SK-N-SH treated with all-trans-retinoic acid at 6 μM for 48 hours (cell line): ENCODE measurements at regions not wholly inside any gene's neighbourhood (a gene's known extent, or its start where the extent isn't known, plus 50 kb on each side); places are given as distances from the start of the nearest gene placed in this dataset.

ENCODE experiments used
- ATAC-seq: fragments of 200-7000 bp; cut with Tn5 transposase; 3 replicates; pipeline ENCODE4 v1.9.1; 2020; ENCODE audit warnings: mild to moderate bottlenecking, moderate library complexity
- BACH2 ChIP-seq: fragments of 250-450 bp; sonication (Bioruptor Pico); IDR thresholded peaks from 2 replicates; pipeline ENCODE4 v1.9.0; 2021; ENCODE audit warnings: mild to moderate bottlenecking, borderline replicate concordance
- CSDC2 ChIP-seq: fragments of 250-450 bp; sonication (Bioruptor Pico); IDR thresholded peaks from 2 replicates; pipeline ENCODE4 v1.5.0; 2020; ENCODE audit warnings: mild to moderate bottlenecking, moderate library complexity
- ESRRG ChIP-seq: fragments of 250-450 bp; sonication (Bioruptor Pico); IDR thresholded peaks from 2 replicates; pipeline ENCODE4 v1.6.1; 2021; ENCODE audit warnings: mild to moderate bottlenecking
- GLIS3 ChIP-seq: fragments of 250-450 bp; sonication (Bioruptor Pico); IDR thresholded peaks from 2 replicates; pipeline ENCODE4 v1.5.0; 2020; ENCODE audit warnings: mild to moderate bottlenecking, moderate library complexity
- ISL1 ChIP-seq: fragments of 250-450 bp; sonication (Bioruptor Pico); IDR thresholded peaks from 2 replicates; pipeline ENCODE4 v2.1.2; 2022; ENCODE audit warnings: mild to moderate bottlenecking, moderate library complexity
- OSR1 ChIP-seq: fragments of 250-450 bp; sonication (Bioruptor Pico); IDR thresholded peaks from 2 replicates; pipeline ENCODE4 v1.8.0; 2022; ENCODE audit warnings: moderate library complexity, mild to moderate bottlenecking, inconsistent platforms
- PPARA ChIP-seq: fragments of 250-450 bp; sonication (Bioruptor Pico); IDR thresholded peaks from 2 replicates; pipeline ENCODE4 v1.5.0; 2020; ENCODE audit warnings: mild to moderate bottlenecking, borderline replicate concordance
- RARB ChIP-seq: fragments of 250-450 bp; sonication (Bioruptor Pico); IDR thresholded peaks from 2 replicates; pipeline ENCODE4 v1.8.0; 2021; ENCODE audit warnings: mild to moderate bottlenecking, moderate library complexity
- SNAI2 ChIP-seq: fragments of 250-450 bp; sonication (Bioruptor Pico); IDR thresholded peaks from 2 replicates; pipeline ENCODE4 v1.5.0; 2020; ENCODE audit warnings: mild to moderate bottlenecking, moderate library complexity
- TCF4 ChIP-seq: fragments of 250-450 bp; sonication (Bioruptor Pico); IDR thresholded peaks from 2 replicates; pipeline ENCODE4 v1.8.0; 2021; ENCODE audit warnings: mild to moderate bottlenecking, moderate library complexity, borderline replicate concordance
- TOX ChIP-seq: fragments of 250-450 bp; sonication (Bioruptor Pico); IDR thresholded peaks from 2 replicates; pipeline ENCODE4 v1.8.0; 2021; ENCODE audit warnings: mild to moderate bottlenecking, moderate library complexity, borderline replicate concordance
- ZC3H10 ChIP-seq: fragments of 250-450 bp; sonication (Bioruptor Pico); IDR thresholded peaks from 2 replicates; pipeline ENCODE4 v1.5.1; 2021; ENCODE audit warnings: mild to moderate bottlenecking, moderate library complexity
- ZFP3 ChIP-seq: fragments of 250-450 bp; sonication (Bioruptor Pico); IDR thresholded peaks from 2 replicates; pipeline ENCODE4 v1.5.0; 2020; ENCODE audit warnings: mild to moderate bottlenecking, moderate library complexity
- ZFP30 ChIP-seq: fragments of 450-650 bp; formaldehyde crosslinking; IDR thresholded peaks from 2 replicates; pipeline ENCODE4 v1.5.0; 2022; ENCODE audit warnings: mild to moderate bottlenecking, moderate library complexity
- ZNF565 ChIP-seq: fragments of 450-650 bp; formaldehyde crosslinking; conservative IDR thresholded peaks from 2 replicates; pipeline ENCODE4 v1.5.0; 2020; ENCODE audit warnings: low read depth, mild to moderate bottlenecking, moderate library complexity
- ZNF70 ChIP-seq: fragments of 450-650 bp; formaldehyde crosslinking; IDR thresholded peaks from 2 replicates; pipeline ENCODE4 v1.5.0; 2020; ENCODE audit warnings: mild to moderate bottlenecking, moderate library complexity
- TF ChIP-seq, protein P1 (sequence below): fragments of 250-450 bp; sonication (Bioruptor Pico); IDR thresholded peaks from 2 replicates; pipeline ENCODE4 v1.5.1; 2021; ENCODE audit warnings: mild to moderate bottlenecking, moderate library complexity
- TF ChIP-seq, protein P2 (sequence below): fragments of 250-450 bp; sonication (Bioruptor Pico); IDR thresholded peaks from 2 replicates; pipeline ENCODE4 v1.8.0; 2021; ENCODE audit warnings: low read depth, mild to moderate bottlenecking, moderate library complexity, borderline replicate concordance
- TF ChIP-seq, protein P3 (sequence below): fragments of 250-450 bp; sonication (Bioruptor Pico); IDR thresholded peaks from 2 replicates; pipeline ENCODE4 v1.5.1; 2020; ENCODE audit warnings: low read depth, mild to moderate bottlenecking, moderate library complexity
- TF ChIP-seq, protein P4 (sequence below): fragments of 250-450 bp; sonication (Bioruptor Pico); IDR thresholded peaks from 2 replicates; pipeline ENCODE4 v1.8.0; 2020; ENCODE audit warnings: mild to moderate bottlenecking, moderate library complexity, borderline replicate concordance
- TF ChIP-seq, protein P5 (sequence below): fragments of 250-450 bp; sonication (Bioruptor Pico); IDR thresholded peaks from 2 replicates; pipeline ENCODE4 v1.5.0; 2020; ENCODE audit warnings: mild to moderate bottlenecking, moderate library complexity

DNA sequence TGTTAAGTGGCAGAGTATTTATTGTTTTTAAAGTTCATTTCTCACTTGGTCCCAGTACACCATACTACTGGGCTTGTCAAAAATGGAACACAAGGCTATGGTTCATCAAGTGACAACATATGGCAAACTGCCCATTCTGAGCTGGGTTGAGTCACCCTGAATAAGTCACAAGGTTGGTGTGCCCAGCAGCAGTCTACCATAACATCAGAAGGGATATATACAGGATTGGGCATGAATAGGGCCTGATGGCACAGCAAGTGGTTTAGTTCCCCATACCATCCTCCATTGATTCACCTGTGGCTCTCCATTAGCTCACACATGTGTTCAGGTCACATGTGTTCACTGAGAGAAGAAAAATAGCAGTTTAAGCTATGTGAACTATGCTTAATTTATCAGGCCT lies 249.8 kb upstream of the PRDM9 start:
- no peak for ATAC-seq

DNA sequence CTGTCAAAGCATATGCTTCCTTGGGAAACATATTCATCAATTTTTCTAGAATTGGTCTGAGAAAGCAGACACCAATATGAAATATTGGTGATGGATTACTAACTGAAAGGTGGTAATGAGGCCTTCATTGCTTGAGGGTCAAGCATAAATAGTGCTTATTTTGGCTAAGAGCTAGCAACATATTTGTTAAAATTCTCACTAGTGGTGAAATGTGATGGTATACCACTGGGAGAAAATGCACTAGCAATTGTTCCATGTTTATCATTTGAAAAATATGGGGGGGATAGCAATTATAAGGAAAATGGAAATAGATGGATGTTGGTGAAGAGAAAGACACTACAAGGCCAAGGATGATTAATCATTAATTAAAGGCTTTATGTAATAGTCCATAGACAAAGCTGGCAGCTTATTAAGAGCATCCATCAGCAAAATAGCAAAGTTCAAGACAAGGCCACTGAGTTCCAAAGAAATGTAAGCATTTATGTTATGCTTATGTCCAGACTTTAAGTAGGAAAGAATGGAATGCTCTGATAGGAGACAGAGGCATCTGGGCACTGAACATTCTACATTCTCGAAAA lies 253.7 kb upstream of the PRDM9 start:
- ATAC-seq = no peak
- no peak for TF ChIP-seq RARB (CRISPR knock-in tag)

More for the DNA sequence above, 249.8 kb upstream of the PRDM9 start:
- no peak for TF ChIP-seq SNAI2 (CRISPR knock-in tag)
- no peak for TF ChIP-seq RARB (CRISPR knock-in tag)
- TF ChIP-seq ZC3H10 (CRISPR knock-in tag) = no peak

DNA sequence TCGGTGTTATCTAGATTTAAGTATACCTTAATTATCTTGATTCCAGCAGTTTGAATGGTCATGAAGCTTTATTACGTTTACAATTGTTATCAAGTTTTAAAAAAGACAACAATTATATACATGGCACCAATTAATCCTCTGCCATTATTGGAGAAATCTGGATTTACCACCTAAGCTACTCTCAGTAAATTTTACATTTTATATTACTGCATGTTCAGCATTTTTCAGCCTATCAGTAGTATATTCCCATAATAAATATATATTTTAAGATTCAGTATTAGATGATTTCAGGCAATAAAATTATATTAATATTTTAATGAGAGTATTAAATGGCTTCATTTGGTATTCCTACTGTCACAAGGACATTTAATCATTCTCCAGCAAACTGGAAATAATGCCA lies 264.5 kb upstream of the PRDM9 start:
- ATAC-seq = no peak
- TF ChIP-seq ZFP30 (CRISPR knock-in tag) = no peak
- no peak for TF ChIP-seq ISL1 (CRISPR knock-in tag)
- TF ChIP-seq, protein P1, sequence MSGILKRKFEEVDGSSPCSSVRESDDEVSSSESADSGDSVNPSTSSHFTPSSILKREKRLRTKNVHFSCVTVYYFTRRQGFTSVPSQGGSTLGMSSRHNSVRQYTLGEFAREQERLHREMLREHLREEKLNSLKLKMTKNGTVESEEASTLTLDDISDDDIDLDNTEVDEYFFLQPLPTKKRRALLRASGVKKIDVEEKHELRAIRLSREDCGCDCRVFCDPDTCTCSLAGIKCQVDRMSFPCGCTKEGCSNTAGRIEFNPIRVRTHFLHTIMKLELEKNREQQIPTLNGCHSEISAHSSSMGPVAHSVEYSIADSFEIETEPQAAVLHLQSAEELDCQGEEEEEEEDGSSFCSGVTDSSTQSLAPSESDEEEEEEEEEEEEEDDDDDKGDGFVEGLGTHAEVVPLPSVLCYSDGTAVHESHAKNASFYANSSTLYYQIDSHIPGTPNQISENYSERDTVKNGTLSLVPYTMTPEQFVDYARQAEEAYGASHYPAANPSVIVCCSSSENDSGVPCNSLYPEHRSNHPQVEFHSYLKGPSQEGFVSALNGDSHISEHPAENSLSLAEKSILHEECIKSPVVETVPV = no peak
- TF ChIP-seq GLIS3 (CRISPR knock-in tag) = no peak
- TF ChIP-seq TOX (CRISPR knock-in tag) = no peak
- TF ChIP-seq ESRRG (CRISPR knock-in tag) = no peak
- no peak for TF ChIP-seq ZNF70 (CRISPR knock-in tag)
- no peak for TF ChIP-seq ZFP3 (CRISPR knock-in tag)
- no peak for TF ChIP-seq PPARA (CRISPR knock-in tag)
- TF ChIP-seq ZNF565 (CRISPR knock-in tag) = no peak
- TF ChIP-seq, protein P2, sequence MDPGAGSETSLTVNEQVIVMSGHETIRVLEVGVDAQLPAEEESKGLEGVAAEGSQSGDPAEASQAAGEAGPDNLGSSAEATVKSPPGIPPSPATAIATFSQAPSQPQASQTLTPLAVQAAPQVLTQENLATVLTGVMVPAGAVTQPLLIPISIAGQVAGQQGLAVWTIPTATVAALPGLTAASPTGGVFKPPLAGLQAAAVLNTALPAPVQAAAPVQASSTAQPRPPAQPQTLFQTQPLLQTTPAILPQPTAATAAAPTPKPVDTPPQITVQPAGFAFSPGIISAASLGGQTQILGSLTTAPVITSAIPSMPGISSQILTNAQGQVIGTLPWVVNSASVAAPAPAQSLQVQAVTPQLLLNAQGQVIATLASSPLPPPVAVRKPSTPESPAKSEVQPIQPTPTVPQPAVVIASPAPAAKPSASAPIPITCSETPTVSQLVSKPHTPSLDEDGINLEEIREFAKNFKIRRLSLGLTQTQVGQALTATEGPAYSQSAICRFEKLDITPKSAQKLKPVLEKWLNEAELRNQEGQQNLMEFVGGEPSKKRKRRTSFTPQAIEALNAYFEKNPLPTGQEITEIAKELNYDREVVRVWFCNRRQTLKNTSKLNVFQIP (CRISPR knock-in tag) = no peak
- no peak for TF ChIP-seq CSDC2 (CRISPR knock-in tag)
- no peak for TF ChIP-seq OSR1
- TF ChIP-seq SNAI2 (CRISPR knock-in tag) = no peak
- TF ChIP-seq, protein P3, sequence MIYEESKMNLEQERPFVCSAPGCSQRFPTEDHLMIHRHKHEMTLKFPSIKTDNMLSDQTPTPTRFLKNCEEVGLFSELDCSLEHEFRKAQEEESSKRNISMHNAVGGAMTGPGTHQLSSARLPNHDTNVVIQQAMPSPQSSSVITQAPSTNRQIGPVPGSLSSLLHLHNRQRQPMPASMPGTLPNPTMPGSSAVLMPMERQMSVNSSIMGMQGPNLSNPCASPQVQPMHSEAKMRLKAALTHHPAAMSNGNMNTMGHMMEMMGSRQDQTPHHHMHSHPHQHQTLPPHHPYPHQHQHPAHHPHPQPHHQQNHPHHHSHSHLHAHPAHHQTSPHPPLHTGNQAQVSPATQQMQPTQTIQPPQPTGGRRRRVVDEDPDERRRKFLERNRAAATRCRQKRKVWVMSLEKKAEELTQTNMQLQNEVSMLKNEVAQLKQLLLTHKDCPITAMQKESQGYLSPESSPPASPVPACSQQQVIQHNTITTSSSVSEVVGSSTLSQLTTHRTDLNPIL (CRISPR knock-in tag) = no peak
- TF ChIP-seq, protein P4, sequence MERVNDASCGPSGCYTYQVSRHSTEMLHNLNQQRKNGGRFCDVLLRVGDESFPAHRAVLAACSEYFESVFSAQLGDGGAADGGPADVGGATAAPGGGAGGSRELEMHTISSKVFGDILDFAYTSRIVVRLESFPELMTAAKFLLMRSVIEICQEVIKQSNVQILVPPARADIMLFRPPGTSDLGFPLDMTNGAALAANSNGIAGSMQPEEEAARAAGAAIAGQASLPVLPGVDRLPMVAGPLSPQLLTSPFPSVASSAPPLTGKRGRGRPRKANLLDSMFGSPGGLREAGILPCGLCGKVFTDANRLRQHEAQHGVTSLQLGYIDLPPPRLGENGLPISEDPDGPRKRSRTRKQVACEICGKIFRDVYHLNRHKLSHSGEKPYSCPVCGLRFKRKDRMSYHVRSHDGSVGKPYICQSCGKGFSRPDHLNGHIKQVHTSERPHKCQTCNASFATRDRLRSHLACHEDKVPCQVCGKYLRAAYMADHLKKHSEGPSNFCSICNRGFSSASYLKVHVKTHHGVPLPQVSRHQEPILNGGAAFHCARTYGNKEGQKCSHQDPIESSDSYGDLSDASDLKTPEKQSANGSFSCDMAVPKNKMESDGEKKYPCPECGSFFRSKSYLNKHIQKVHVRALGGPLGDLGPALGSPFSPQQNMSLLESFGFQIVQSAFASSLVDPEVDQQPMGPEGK (CRISPR knock-in tag) = no peak
- TF ChIP-seq TCF4 (CRISPR knock-in tag) = no peak
- TF ChIP-seq ZC3H10 (CRISPR knock-in tag) = no peak
- no peak for TF ChIP-seq BACH2 (CRISPR knock-in tag)
- no peak for TF ChIP-seq RARB (CRISPR knock-in tag)

DNA sequence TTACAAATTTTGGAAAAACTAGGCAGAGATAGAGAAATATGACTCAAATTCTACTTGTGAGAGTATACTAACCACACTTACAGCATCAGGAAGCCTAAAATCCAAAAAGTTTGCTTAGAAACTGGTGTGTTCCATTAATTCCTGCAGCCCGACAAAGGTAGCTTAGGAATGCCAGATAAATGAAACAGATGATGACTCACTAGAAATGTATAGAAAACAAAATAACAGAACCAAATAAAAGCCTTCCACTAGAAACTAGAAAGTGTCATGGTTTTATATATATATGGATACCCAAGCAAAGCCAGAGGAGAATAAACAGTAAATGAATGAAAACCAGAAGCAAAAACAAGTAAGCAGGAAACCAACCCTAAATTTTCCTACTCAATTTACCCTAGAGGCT lies 272.2 kb upstream of the PRDM9 start:
- TF ChIP-seq ZNF70 (CRISPR knock-in tag) = no peak
- TF ChIP-seq OSR1 = no peak
- TF ChIP-seq ZC3H10 (CRISPR knock-in tag) = no peak
- no peak for TF ChIP-seq ZFP3 (CRISPR knock-in tag)
- TF ChIP-seq TOX (CRISPR knock-in tag) = no peak
- TF ChIP-seq, protein P1 = no peak
- TF ChIP-seq GLIS3 (CRISPR knock-in tag) = no peak
- TF ChIP-seq, protein P3 (CRISPR knock-in tag) = no peak
- TF ChIP-seq, protein P5, sequence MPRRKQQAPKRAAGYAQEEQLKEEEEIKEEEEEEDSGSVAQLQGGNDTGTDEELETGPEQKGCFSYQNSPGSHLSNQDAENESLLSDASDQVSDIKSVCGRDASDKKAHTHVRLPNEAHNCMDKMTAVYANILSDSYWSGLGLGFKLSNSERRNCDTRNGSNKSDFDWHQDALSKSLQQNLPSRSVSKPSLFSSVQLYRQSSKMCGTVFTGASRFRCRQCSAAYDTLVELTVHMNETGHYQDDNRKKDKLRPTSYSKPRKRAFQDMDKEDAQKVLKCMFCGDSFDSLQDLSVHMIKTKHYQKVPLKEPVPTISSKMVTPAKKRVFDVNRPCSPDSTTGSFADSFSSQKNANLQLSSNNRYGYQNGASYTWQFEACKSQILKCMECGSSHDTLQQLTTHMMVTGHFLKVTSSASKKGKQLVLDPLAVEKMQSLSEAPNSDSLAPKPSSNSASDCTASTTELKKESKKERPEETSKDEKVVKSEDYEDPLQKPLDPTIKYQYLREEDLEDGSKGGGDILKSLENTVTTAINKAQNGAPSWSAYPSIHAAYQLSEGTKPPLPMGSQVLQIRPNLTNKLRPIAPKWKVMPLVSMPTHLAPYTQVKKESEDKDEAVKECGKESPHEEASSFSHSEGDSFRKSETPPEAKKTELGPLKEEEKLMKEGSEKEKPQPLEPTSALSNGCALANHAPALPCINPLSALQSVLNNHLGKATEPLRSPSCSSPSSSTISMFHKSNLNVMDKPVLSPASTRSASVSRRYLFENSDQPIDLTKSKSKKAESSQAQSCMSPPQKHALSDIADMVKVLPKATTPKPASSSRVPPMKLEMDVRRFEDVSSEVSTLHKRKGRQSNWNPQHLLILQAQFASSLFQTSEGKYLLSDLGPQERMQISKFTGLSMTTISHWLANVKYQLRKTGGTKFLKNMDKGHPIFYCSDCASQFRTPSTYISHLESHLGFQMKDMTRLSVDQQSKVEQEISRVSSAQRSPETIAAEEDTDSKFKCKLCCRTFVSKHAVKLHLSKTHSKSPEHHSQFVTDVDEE (CRISPR knock-in tag) = no peak
- TF ChIP-seq, protein P2 (CRISPR knock-in tag) = no peak
- ATAC-seq = no peak
